K562 (cell line): ENCODE measurements at regions not wholly inside any gene's neighbourhood (a gene's known extent, or its start where the extent isn't known, plus 50 kb on each side); places are given as distances from the start of the nearest gene placed in this dataset.
A peak's percentile ranks its signal among the peaks of the same experiment; 100 is the strongest.

Source experiments
- ATAC-seq: fragments of 200-7000 bp; cut with Tn5 transposase; 3 replicates; pipeline ENCODE4 v1.9.1; 2020; ENCODE audit warnings: moderate library complexity
- BruUV-seq: library from RNA; stranded (reverse); fragments of 400-500 nt; replicated peaks from 2 replicates; lab custom pipeline; 2021; lab: Mats Ljungman, UMichigan
- CTCF ChIA-PET: fragments of 300-600 bp; formaldehyde crosslinking; extraction: SDS; loops from one replicate; lab custom pipeline; 2021; ENCODE audit warnings: low intra/inter-chr PET ratio; lab: Yijun Ruan, JAX
- POLR2A ChIA-PET: fragments of 300-600, 350-650 bp; sonication (Branson Sonifier 250); formaldehyde crosslinking; extraction: SDS; loops from one replicate; lab custom pipeline; 2021; ENCODE audit warnings: antibody characterized with exemption, inconsistent platforms; lab: Yijun Ruan, JAX
- DNase-seq, 4 experiments: peaks; one replicate each; pipeline versions ENCODE4 v3.0.0 to v3.0.0-alpha.2; 2011 to 2018; ENCODE audit warnings: low spot score in 3 of 4, mixed read lengths in 3 of 4; ENCODE audit errors: extremely low read depth in 1 of 4
- FAIRE-seq: peaks from 2 replicates; lab custom pipeline; 2011; peaks lifted over from hg19 to GRCh38; lab: Jason Lieb, UNC
- H2AFZ ChIP-seq: 2 replicates; pipeline ENCODE4 v1.6.0; 2011; ENCODE audit warnings: low read depth, low read length, control low read depth, inconsistent platforms
- H3K27ac ChIP-seq: fragments of 200-600 bp; 3 replicates; pipeline ENCODE4 v1.8.0; 2011; ENCODE audit warnings: low read depth, mild to moderate bottlenecking, control low read depth, inconsistent platforms, low read length, moderate library complexity, mixed read lengths; ENCODE audit errors: extremely low read depth
- H3K27me3 ChIP-seq, 2 experiments: fragments of 300-600 bp in 1 of 2; 2 replicates in 1 of 2; 3 replicates in 1 of 2; pipeline versions ENCODE4 v1.6.0 to v1.8.0; 2011; ENCODE audit warnings: inconsistent platforms in 2 of 2, low read length in 2 of 2, mild to moderate bottlenecking in 1 of 2, mixed read lengths in 1 of 2, moderate library complexity in 1 of 2; ENCODE audit not compliant: control insufficient read depth in 2 of 2, insufficient read depth in 2 of 2
- H3K36me3 ChIP-seq: fragments of 300-600 bp; 3 replicates; pipeline ENCODE4 v1.8.0; 2011; ENCODE audit warnings: mild to moderate bottlenecking, low read length, inconsistent platforms; ENCODE audit not compliant: control insufficient read depth, insufficient read depth
- H3K4me1 ChIP-seq, 2 experiments: fragments of 200-600 bp in 1 of 2; replicated peaks in 1 of 2; 2 replicates in 1 of 2; 3 replicates in 1 of 2; pipeline versions ENCODE4 v1.5.1 to v1.8.0; 2011; ENCODE audit warnings: inconsistent platforms in 2 of 2, low read length in 2 of 2, mild to moderate bottlenecking in 1 of 2, mixed read lengths in 1 of 2, moderate library complexity in 1 of 2; ENCODE audit not compliant: control insufficient read depth in 2 of 2, insufficient read depth in 2 of 2
- H3K4me2 ChIP-seq: 2 replicates; pipeline ENCODE4 v1.6.1; 2011; ENCODE audit warnings: low read length, control low read depth, inconsistent platforms, mixed read lengths; ENCODE audit not compliant: insufficient read depth
- H3K4me3 ChIP-seq: fragments of 200-600 bp; sonication (generic), shearing (Covaris generic); 2 replicates; pipeline ENCODE4 v1.5.1; 2016; ENCODE audit warnings: control low read depth, inconsistent platforms
- H3K79me2 ChIP-seq: fragments of 200-600 bp; 3 replicates; pipeline ENCODE4 v1.8.0; 2011; ENCODE audit warnings: low read length, inconsistent platforms; ENCODE audit not compliant: control insufficient read depth, insufficient read depth
- H3K9ac ChIP-seq, 2 experiments: 2 replicates each; pipeline versions ENCODE4 v1.6.0 to v1.6.1; 2011; ENCODE audit warnings: low read depth in 2 of 2, low read length in 2 of 2, control low read depth in 1 of 2, inconsistent platforms in 1 of 2, mild to moderate bottlenecking in 1 of 2, mixed read lengths in 1 of 2; ENCODE audit not compliant: insufficient read depth in 1 of 2
- H3K9me1 ChIP-seq: one replicate; pipeline ENCODE4 v1.6.0; 2011; ENCODE audit warnings: inconsistent platforms, mild to moderate bottlenecking, low read length, moderate library complexity; ENCODE audit not compliant: control insufficient read depth, insufficient read depth
- H3K9me3 ChIP-seq: replicated peaks from 2 replicates; pipeline ENCODE4 v1.5.1; 2011; ENCODE audit warnings: low read depth, low read length, inconsistent platforms; ENCODE audit not compliant: control insufficient read depth, insufficient read depth
- H4K20me1 ChIP-seq: replicated peaks from 2 replicates; pipeline ENCODE4 v1.6.1; 2011; ENCODE audit warnings: low read length, inconsistent platforms, mixed read lengths; ENCODE audit not compliant: control insufficient read depth, insufficient read depth
- BMI1 ChIP-seq: fragments of 150-350 bp; IDR thresholded peaks from 2 replicates; pipeline ENCODE4 v1.6.1; 2014; ENCODE audit warnings: low read length
- CBX3 ChIP-seq, 2 experiments: IDR thresholded peaks; 1 replicate in 1 of 2; 2 replicates in 1 of 2; pipeline ENCODE4 v1.6.1; 2012; ENCODE audit warnings: inconsistent platforms in 2 of 2, low read length in 2 of 2, borderline replicate concordance in 1 of 2, control low read depth in 1 of 2
- CBX8 ChIP-seq: fragments of 200-600 bp; sonication (generic); IDR thresholded peaks from 2 replicates; pipeline ENCODE4 v1.6.1; 2012; ENCODE audit warnings: borderline replicate concordance, mixed run types, low read depth, mild to moderate bottlenecking, moderate library complexity, mixed read lengths, low read length, control low read depth, inconsistent platforms; ENCODE audit not compliant: poor library complexity, severe bottlenecking; ENCODE audit errors: extremely low read depth
- EZH2 ChIP-seq: IDR thresholded peaks from 2 replicates; pipeline ENCODE4 v1.6.1; 2012; ENCODE audit warnings: low read depth, mild to moderate bottlenecking, inconsistent platforms, low read length, borderline replicate concordance
- FOXP4 ChIP-seq: sonication (generic); formaldehyde crosslinking; IDR thresholded peaks from 2 replicates; pipeline ENCODE4 v1.8.0; 2022; ENCODE audit warnings: mild to moderate bottlenecking, missing genetic modification reagents, borderline replicate concordance
- LEF1 ChIP-seq: fragments of 450-650 bp; IDR thresholded peaks from 2 replicates; pipeline ENCODE4 v1.6.1; 2016; ENCODE audit warnings: mild to moderate bottlenecking
- PHB ChIP-seq: fragments of 250-450 bp; sonication (Bioruptor Pico); IDR thresholded peaks from 2 replicates; pipeline ENCODE4 v1.5.0; 2021
- POLR2AphosphoS2 ChIP-seq: IDR thresholded peaks from 2 replicates; pipeline ENCODE4 v1.6.1; 2012; ENCODE audit warnings: low read length, improper control_type of control experiment
- ZNF274 ChIP-seq: IDR thresholded peaks from 2 replicates; pipeline ENCODE4 v1.6.1; 2011; ENCODE audit warnings: low read depth, mild to moderate bottlenecking, low read length, moderate library complexity, borderline replicate concordance
- ZNF41 ChIP-seq: fragments of 250-450 bp; sonication (Bioruptor Pico); conservative IDR thresholded peaks from 2 replicates; pipeline ENCODE4 v1.4.0; 2020; ENCODE audit warnings: mild to moderate bottlenecking
- ZNF77 ChIP-seq: fragments of 250-450 bp; sonication (Bioruptor Pico); IDR thresholded peaks from 2 replicates; pipeline ENCODE4 v1.5.0; 2020
- ZNF780A ChIP-seq: fragments of 250-450 bp; sonication (Bioruptor Pico); IDR thresholded peaks from 2 replicates; pipeline ENCODE4 v1.5.0; 2021; ENCODE audit warnings: mild to moderate bottlenecking
- WGBS: fragments of 100-300 bp; shearing (Covaris generic); methylation state at CpG from one replicate; pipeline ENCODE4 v1.1.6; 2016; ENCODE audit warnings: low coverage, mixed read lengths; ENCODE audit not compliant: insufficient coverage; ENCODE audit errors: missing lambda C conversion rate; 5-methylcytosine and 5-hydroxymethylcytosine counted together
- in situ Hi-C: fragments of 300-500 bp; cut with MboI; formaldehyde crosslinking; loops from 4 replicates; pipeline ENCODE4 v1.15.0; 2018; ENCODE audit warnings: inconsistent platforms, mixed read lengths
- intact Hi-C: fragments of 100-400 bp; cut with micrococcal nuclease; formaldehyde crosslinking; loops from 2 replicates; pipeline ENCODE4 v1.14.2; 2022
- TF ChIP-seq, protein P1 (sequence below): fragments of 450-650 bp; formaldehyde crosslinking; IDR thresholded peaks from 2 replicates; pipeline ENCODE4 v1.4.0; 2022; ENCODE audit warnings: missing genetic modification characterization
- TF ChIP-seq, protein P2 (sequence below): sonication (generic); formaldehyde crosslinking; IDR thresholded peaks from 2 replicates; pipeline ENCODE4 v1.8.0; 2023; ENCODE audit warnings: mild to moderate bottlenecking, missing genetic modification reagents

GRCh38 chr7:131149840-131150239 is 177.8 kb upstream of the MKLN1 start (continued):
- TF ChIP-seq, protein P1, sequence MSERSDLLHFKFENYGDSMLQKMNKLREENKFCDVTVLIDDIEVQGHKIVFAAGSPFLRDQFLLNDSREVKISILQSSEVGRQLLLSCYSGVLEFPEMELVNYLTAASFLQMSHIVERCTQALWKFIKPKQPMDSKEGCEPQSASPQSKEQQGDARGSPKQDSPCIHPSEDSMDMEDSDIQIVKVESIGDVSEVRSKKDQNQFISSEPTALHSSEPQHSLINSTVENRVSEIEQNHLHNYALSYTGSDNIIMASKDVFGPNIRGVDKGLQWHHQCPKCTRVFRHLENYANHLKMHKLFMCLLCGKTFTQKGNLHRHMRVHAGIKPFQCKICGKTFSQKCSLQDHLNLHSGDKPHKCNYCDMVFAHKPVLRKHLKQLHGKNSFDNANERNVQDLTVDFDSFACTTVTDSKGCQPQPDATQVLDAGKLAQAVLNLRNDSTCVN (CRISPR knock-in tag), result no peak
- no peak for TF ChIP-seq ZNF77 (CRISPR knock-in tag)
- 0 out of 2 replicates have a peak, but pooled peaks have one; percentile 21 for TF ChIP-seq EZH2
- TF ChIP-seq ZNF780A (CRISPR knock-in tag), result no peak
- no peak for TF ChIP-seq LEF1
- TF ChIP-seq POLR2AphosphoS2, result no peak
- peak; percentile 1; the same call in 1 of the 2 replicates for TF ChIP-seq BMI1
- TF ChIP-seq, all 486 proteins: peak for 4

- POLR2A ChIA-PET, result interaction anchor here (0.8 to 2.2 kb wide), 3 partner anchors 12 to 53 kb away, joined by 3 to 9 read pairs (median 3); no protein-coding TSS in a partner anchor
- no peak for FAIRE-seq
- H3K27me3 ChIP-seq, result peaks cover 22 to 27% of the 10 kb centered on the region in 2 experiments
- intact Hi-C loops, result no loop called here
- H2AFZ ChIP-seq, result no peak overlapping the region
- no peak for ATAC-seq
- 0% methylated on average over 3 of the region's 3 CpGs for WGBS
- H3K9me3 ChIP-seq, result no peaks in the 10 kb centered on the region
- H3K9ac ChIP-seq, result no peak overlapping the region
- no peak overlapping the region for H3K4me3 ChIP-seq
- DNase-seq, result no peak
- no peaks in the 10 kb centered on the region for H3K4me1 ChIP-seq
- CTCF ChIA-PET, result no interaction called here
- no peaks in the 10 kb centered on the region for H4K20me1 ChIP-seq
- H3K79me2 ChIP-seq, result no peaks in the 10 kb centered on the region
- H3K36me3 ChIP-seq, result no peaks in the 10 kb centered on the region
- no peak overlapping the region for H3K27ac ChIP-seq
- in situ Hi-C loops, result no loop called here
- H3K4me2 ChIP-seq, result no peak overlapping the region
- H3K9me1 ChIP-seq, result no peaks in the 10 kb centered on the region
- BruUV-seq, result no TSS peak
- TF ChIP-seq FOXP4 (CRISPR knock-in tag) (no peak), CBX3 (IDR thresholded peaks at IDR 0.05; ENCODE audit: borderline replicate concordance in 1 of 2, low read length in 2 of 2) (no peak), ZNF41 (CRISPR knock-in tag) (no peak), ZNF274 (no peak), CBX8 (peak; percentile 17), PHB (CRISPR knock-in tag) (no peak)
- TF ChIP-seq, protein P2, sequence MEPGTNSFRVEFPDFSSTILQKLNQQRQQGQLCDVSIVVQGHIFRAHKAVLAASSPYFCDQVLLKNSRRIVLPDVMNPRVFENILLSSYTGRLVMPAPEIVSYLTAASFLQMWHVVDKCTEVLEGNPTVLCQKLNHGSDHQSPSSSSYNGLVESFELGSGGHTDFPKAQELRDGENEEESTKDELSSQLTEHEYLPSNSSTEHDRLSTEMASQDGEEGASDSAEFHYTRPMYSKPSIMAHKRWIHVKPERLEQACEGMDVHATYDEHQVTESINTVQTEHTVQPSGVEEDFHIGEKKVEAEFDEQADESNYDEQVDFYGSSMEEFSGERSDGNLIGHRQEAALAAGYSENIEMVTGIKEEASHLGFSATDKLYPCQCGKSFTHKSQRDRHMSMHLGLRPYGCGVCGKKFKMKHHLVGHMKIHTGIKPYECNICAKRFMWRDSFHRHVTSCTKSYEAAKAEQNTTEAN (CRISPR knock-in tag), result no peak
Observed at GRCh38 chr7:131151034-131151433, 176.6 kb upstream of the MKLN1 start.
